T-helper 2 cell treated with Interferon-gamma antibody and Interleukin-4, amounts not matched to agents 5 μg/mL and 100 μg/mL, for 36 hours (primary cell): ENCODE measurements at regions not wholly inside any gene's neighbourhood (a gene's known extent, or its start where the extent isn't known, plus 50 kb on each side); places are given as distances from the start of the nearest gene placed in this dataset.

Experiments used
- DNase-seq: peaks from one replicate; pipeline ENCODE4 v3.0.0; 2021; ENCODE audit warnings: low spot score
- H3K27ac Mint-ChIP-seq: one replicate; pipeline ENCODE4 v1.8.0; 2021; ENCODE audit warnings: mild to moderate bottlenecking, mixed read lengths
- H3K27me3 Mint-ChIP-seq: one replicate; pipeline ENCODE4 v1.8.0; 2021; ENCODE audit warnings: low read depth, mixed read lengths
- H3K36me3 Mint-ChIP-seq: one replicate; pipeline ENCODE4 v1.8.0; 2021; ENCODE audit warnings: low read depth, mixed read lengths
- H3K4me1 Mint-ChIP-seq: one replicate; pipeline ENCODE4 v1.8.0; 2021; ENCODE audit warnings: low read depth, mixed read lengths
- H3K4me3 Mint-ChIP-seq: one replicate; pipeline ENCODE4 v1.8.0; 2022; ENCODE audit warnings: mild to moderate bottlenecking, moderate library complexity, mixed read lengths
- H3K9me3 Mint-ChIP-seq: one replicate; pipeline ENCODE4 v1.8.0; 2021; ENCODE audit warnings: mixed read lengths

DNA sequence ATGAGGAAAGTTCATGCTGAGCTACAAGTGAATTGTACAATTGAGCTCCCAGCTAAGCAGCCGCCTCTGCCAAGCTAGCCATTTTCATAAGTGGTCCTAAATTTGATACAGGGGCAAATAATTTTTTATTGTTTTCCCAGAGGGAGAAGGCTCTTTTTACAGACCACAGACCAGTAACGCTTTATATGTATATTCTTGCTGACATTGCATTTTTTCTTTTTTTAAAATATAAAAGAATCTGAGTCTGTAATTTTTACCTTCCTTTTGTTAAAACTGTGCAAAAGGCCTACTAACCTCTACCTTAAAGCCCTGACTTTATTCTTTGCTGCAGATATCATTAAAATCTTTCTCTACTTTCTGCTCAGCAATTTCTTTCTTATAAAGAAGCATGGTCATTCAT lies 501.2 kb upstream of the INTU start:
- Mint-ChIP-seq H3K9me3 (peaks cover 9% of the 10 kb centered on the region), H3K27me3 (no peaks in the 10 kb centered on the region), H3K27ac (no peak overlapping the region), H3K36me3 (no peaks in the 10 kb centered on the region), H3K4me1 (no peaks in the 10 kb centered on the region), H3K4me3 (no peak overlapping the region)
- DNase-seq = no peak

- DNase-seq = no peak
- Mint-ChIP-seq H3K36me3 (no peaks in the 10 kb centered on the region), H3K27me3 (no peaks in the 10 kb centered on the region), H3K9me3 (peaks cover 8% of the 10 kb centered on the region), H3K27ac (no peak overlapping the region), H3K4me3 (no peak overlapping the region), H3K4me1 (no peaks in the 10 kb centered on the region)
Measured at GRCh38 chr4:127134490-127134889, 498.3 kb upstream of the INTU start.

DNA sequence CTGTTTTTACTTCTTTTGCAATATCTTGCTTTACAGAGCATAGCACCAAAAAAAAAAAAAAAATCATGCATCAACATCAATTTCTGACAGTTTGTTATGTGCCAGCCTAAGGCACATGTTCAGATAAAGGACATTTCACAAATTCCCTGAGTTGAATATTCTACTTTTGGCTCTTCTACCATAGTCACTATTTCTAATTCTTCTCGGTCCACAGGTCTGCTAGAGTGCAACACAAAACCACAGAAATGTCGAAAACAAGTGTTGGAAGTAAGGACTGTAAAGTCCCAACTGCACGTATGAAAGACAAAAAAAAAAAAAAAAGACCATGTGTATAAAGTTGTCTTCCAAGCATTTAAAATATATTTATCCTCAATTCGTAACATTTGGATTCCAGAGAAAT lies 494.2 kb upstream of the INTU start:
- H3K36me3 Mint-ChIP-seq = no peaks in the 10 kb centered on the region
- DNase-seq = no peak

GRCh38 chr4:127139788-127140286 lies 492.9 kb upstream of the INTU start:
- Mint-ChIP-seq H3K4me1 (no peaks in the 10 kb centered on the region), H3K36me3 (no peaks in the 10 kb centered on the region), H3K27ac (no peak overlapping the region), H3K27me3 (no peaks in the 10 kb centered on the region), H3K9me3 (peaks cover 4% of the 10 kb centered on the region), H3K4me3 (no peak overlapping the region)
- DNase-seq = no peak

More for the DNA sequence above, 494.2 kb upstream of the INTU start:
- no peak overlapping the region for H3K4me3 Mint-ChIP-seq
- no peaks in the 10 kb centered on the region for H3K4me1 Mint-ChIP-seq
- H3K9me3 Mint-ChIP-seq = peaks cover 4% of the 10 kb centered on the region
- H3K27me3 Mint-ChIP-seq = no peaks in the 10 kb centered on the region
- no peak overlapping the region for H3K27ac Mint-ChIP-seq

DNA sequence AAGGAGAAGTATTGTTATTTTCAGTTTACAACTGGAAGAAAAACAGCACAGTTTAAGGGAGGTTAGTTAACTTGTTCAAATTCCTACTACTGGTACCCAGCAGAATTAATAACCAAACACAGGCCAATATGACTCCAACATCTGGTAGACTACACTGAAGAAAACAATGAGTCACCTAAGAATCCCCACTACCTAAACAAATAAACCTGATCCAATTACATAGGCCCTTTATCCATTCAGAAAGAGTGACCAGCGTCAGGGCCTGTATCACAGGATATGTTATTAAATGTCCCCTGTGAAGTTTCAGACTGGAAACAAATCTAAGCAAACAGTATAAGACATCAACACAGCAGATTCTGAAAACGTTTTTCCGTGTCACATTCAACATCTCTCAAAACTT lies 492.5 kb upstream of the INTU start:
- no peak overlapping the region for H3K27ac Mint-ChIP-seq

GRCh38 chr4:127141856-127142255 lies 490.9 kb upstream of the INTU start:
- Mint-ChIP-seq H3K4me1 (no peaks in the 10 kb centered on the region), H3K27me3 (no peaks in the 10 kb centered on the region)

More for the DNA sequence above, 492.5 kb upstream of the INTU start:
- H3K4me1 Mint-ChIP-seq = no peaks in the 10 kb centered on the region
- no peak overlapping the region for H3K4me3 Mint-ChIP-seq
- DNase-seq = no peak
- no peaks in the 10 kb centered on the region for H3K36me3 Mint-ChIP-seq
- peaks cover 4% of the 10 kb centered on the region for H3K9me3 Mint-ChIP-seq
- no peaks in the 10 kb centered on the region for H3K27me3 Mint-ChIP-seq

DNA sequence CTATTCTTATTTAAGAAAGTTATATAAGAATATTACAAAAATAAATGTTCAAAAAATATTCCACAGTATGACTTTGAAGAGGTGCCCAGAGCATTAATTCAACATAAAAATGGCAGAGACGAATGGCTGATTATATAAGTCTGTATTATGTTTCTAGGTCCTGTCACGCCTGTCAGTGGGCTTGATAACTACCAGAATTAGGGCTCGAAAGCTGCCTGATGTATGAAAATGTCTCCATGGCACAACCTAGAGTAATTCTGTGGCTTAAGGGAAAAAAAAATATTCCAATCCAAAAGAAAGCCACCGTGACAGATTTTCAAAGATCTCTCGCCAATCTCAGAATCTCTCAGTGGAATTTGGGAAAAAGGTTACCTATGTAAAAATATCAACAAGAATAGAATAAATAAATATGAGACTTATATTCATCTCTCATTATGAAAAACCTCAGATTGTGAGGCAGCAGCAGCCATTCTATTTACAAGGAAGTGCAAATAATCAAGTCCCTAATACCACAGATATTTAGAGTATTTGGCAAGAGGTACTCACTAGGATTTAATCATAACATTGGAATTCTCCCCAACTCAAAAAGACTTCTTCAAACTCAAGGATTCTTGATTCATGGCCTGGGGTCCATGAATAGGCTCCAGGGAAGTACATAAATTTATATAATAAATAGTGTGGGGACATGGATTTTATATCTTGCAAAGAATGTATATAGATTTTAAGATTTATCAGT lies 489.1 kb upstream of the INTU start:
- Mint-ChIP-seq H3K27me3 (no peaks in the 10 kb centered on the region), H3K27ac (no peak overlapping the region), H3K9me3 (no peaks in the 10 kb centered on the region), H3K4me1 (no peaks in the 10 kb centered on the region), H3K36me3 (no peaks in the 10 kb centered on the region), H3K4me3 (no peak overlapping the region)
- DNase-seq = no peak

More at GRCh38 chr4:127141856-127142255, 490.9 kb upstream of the INTU start:
- no peaks in the 10 kb centered on the region for H3K36me3 Mint-ChIP-seq
- DNase-seq = no peak
- peaks cover 4% of the 10 kb centered on the region for H3K9me3 Mint-ChIP-seq
- H3K4me3 Mint-ChIP-seq = no peak overlapping the region
- H3K27ac Mint-ChIP-seq = no peak overlapping the region

DNA sequence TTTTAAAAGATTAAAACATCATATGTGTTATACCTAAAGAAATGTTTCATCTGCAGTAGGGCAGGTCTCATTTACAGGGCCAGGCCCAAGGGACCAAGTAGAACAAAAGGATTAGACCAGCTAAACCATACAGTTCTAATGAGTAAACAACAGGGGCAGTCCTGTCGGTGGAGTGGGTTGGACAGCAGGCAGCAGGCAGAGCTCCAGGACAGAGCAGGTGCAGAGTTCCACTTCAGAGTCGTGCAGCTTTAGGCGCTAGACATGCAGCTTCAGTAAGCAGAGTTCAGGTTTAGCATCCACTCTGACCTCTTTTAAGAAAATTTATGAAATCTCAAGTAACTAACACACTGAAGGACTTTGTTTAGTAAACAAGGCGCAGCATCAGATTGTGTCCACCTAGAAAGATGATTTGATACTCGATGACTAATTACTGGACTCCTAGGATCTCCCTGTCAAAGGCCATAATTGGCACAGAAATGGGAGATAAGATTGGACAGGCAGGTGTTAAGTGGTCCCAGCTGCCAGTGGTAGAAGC lies 487.7 kb upstream of the INTU start:
- no peak for DNase-seq
- no peaks in the 10 kb centered on the region for H3K27me3 Mint-ChIP-seq
- no peaks in the 10 kb centered on the region for H3K9me3 Mint-ChIP-seq
- H3K4me1 Mint-ChIP-seq = no peaks in the 10 kb centered on the region
- H3K36me3 Mint-ChIP-seq = no peaks in the 10 kb centered on the region
- H3K27ac Mint-ChIP-seq = no peak overlapping the region
- H3K4me3 Mint-ChIP-seq = no peak overlapping the region

- no peak overlapping the region for H3K27ac Mint-ChIP-seq
Measured at GRCh38 chr4:127148165-127148564, 484.6 kb upstream of the INTU start.

GRCh38 chr4:127149086-127149485 lies 483.7 kb upstream of the INTU start:
- no peak overlapping the region for H3K4me3 Mint-ChIP-seq
- no peaks in the 10 kb centered on the region for H3K4me1 Mint-ChIP-seq
- H3K27ac Mint-ChIP-seq = no peak overlapping the region
- DNase-seq = no peak
- no peaks in the 10 kb centered on the region for H3K27me3 Mint-ChIP-seq
- no peaks in the 10 kb centered on the region for H3K9me3 Mint-ChIP-seq
- no peaks in the 10 kb centered on the region for H3K36me3 Mint-ChIP-seq

More at GRCh38 chr4:127148165-127148564, 484.6 kb upstream of the INTU start:
- no peaks in the 10 kb centered on the region for H3K9me3 Mint-ChIP-seq
- H3K36me3 Mint-ChIP-seq = no peaks in the 10 kb centered on the region
- DNase-seq = no peak
- H3K4me1 Mint-ChIP-seq = no peaks in the 10 kb centered on the region
- no peaks in the 10 kb centered on the region for H3K27me3 Mint-ChIP-seq
- no peak overlapping the region for H3K4me3 Mint-ChIP-seq

GRCh38 chr4:127151941-127152340 lies 480.8 kb upstream of the INTU start:
- no peaks in the 10 kb centered on the region for H3K27me3 Mint-ChIP-seq
- H3K36me3 Mint-ChIP-seq = no peaks in the 10 kb centered on the region
- no peak overlapping the region for H3K27ac Mint-ChIP-seq
- no peaks in the 10 kb centered on the region for H3K9me3 Mint-ChIP-seq
- no peaks in the 10 kb centered on the region for H3K4me1 Mint-ChIP-seq
- no peak overlapping the region for H3K4me3 Mint-ChIP-seq
- DNase-seq = no peak

DNA sequence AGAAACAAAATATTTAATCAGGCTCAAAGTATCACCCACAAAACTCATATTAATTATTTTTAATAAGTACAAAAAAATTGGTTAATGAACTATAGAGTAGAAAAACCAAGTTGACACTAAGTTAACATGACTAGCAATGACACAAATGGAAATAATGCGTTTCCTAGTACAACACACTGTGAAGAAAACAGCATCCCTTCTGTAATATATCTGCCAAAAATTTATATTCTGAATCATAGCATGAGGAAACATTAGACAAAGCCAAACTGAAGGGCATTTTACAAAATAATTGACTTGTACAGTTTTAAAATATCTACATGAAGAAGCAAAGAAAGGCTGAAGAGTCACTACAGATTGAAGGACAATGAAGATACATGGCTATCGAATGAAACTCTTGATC lies 477.6 kb upstream of the INTU start:
- Mint-ChIP-seq H3K36me3 (no peaks in the 10 kb centered on the region), H3K4me1 (no peaks in the 10 kb centered on the region), H3K27me3 (no peaks in the 10 kb centered on the region), H3K4me3 (no peak overlapping the region), H3K9me3 (peaks cover 6% of the 10 kb centered on the region), H3K27ac (no peak overlapping the region)
- DNase-seq = no peak

GRCh38 chr4:127155555-127155954 lies 477.2 kb upstream of the INTU start:
- Mint-ChIP-seq H3K36me3 (no peaks in the 10 kb centered on the region), H3K4me1 (no peaks in the 10 kb centered on the region), H3K9me3 (peaks cover 6% of the 10 kb centered on the region), H3K27me3 (no peaks in the 10 kb centered on the region), H3K4me3 (no peak overlapping the region), H3K27ac (no peak overlapping the region)
- DNase-seq = no peak

- Mint-ChIP-seq H3K36me3 (no peaks in the 10 kb centered on the region), H3K27ac (no peak overlapping the region), H3K4me3 (no peak overlapping the region), H3K4me1 (no peaks in the 10 kb centered on the region), H3K9me3 (peaks cover 17% of the 10 kb centered on the region), H3K27me3 (no peaks in the 10 kb centered on the region)
- DNase-seq = no peak
Measured at GRCh38 chr4:127162741-127163140, 470.0 kb upstream of the INTU start.

GRCh38 chr4:127165971-127166370 lies 466.8 kb upstream of the INTU start:
- DNase-seq = no peak
- Mint-ChIP-seq H3K4me1 (no peaks in the 10 kb centered on the region), H3K36me3 (no peaks in the 10 kb centered on the region), H3K27me3 (no peaks in the 10 kb centered on the region), H3K4me3 (no peak overlapping the region), H3K9me3 (peaks cover 7% of the 10 kb centered on the region), H3K27ac (no peak overlapping the region)
